Erythroblast (primary cell): ENCODE measurements at regions not wholly inside any gene's neighbourhood (a gene's known extent, or its start where the extent isn't known, plus 50 kb on each side); places are given as distances from the start of the nearest gene placed in this dataset.

Experiments
- GATA1 ChIP-seq: IDR thresholded peaks from 2 replicates; pipeline ENCODE4 v1.6.1; 2011; ENCODE audit warnings: low read depth, mild to moderate bottlenecking, control low read depth, low read length, moderate library complexity
- POLR2A ChIP-seq: IDR thresholded peaks from 2 replicates; pipeline ENCODE4 v1.6.1; 2011; ENCODE audit warnings: mild to moderate bottlenecking, low read length

DNA sequence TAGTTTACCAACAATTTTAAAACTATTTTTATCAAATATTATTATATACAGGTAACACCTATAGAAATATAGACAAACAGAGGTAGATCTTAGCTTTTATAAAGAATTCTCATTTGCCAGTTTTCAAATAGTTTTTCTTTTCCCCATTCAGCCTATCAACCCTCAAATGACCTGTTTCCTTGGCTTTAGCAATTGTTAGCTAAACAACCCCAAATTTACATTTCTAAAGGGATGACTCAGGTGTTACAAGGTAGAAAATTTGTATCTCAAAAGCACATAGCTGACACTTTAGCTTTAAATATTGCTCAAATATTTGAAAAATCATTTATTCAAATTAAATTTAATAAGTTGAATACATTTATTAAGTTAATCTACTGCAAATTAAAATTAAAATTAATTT, 1207.2 kb downstream of the SLITRK1 start:
- TF ChIP-seq POLR2A (no peak), GATA1 (no peak)
